K562 (cell line): ENCODE measurements at regions not wholly inside any gene's neighbourhood (a gene's known extent, or its start where the extent isn't known, plus 50 kb on each side); places are given as distances from the start of the nearest gene placed in this dataset.

Experiments
- CTCF ChIP-seq, 3 experiments: IDR thresholded peaks in 2 of 3; conservative IDR thresholded peaks in 1 of 3; 2 replicates each; pipeline ENCODE4 v1.5.1; 2011 to 2012; ENCODE audit warnings: low read length in 3 of 3, mild to moderate bottlenecking in 3 of 3, control low read depth in 2 of 3, improper control_type of control experiment in 1 of 3, inconsistent platforms in 1 of 3, low read depth in 1 of 3, mixed read lengths in 1 of 3, moderate library complexity in 1 of 3; ENCODE audit not compliant: insufficient read depth in 2 of 3
- ESRRA ChIP-seq: fragments of 450-650 bp; IDR thresholded peaks from 2 replicates; pipeline ENCODE4 v1.6.1; 2014; ENCODE audit warnings: low read depth, mild to moderate bottlenecking, moderate library complexity, borderline replicate concordance
- EWSR1 ChIP-seq: fragments of 450-650 bp; IDR thresholded peaks from 2 replicates; pipeline ENCODE4 v1.6.1; 2018; ENCODE audit warnings: borderline replicate concordance, mild to moderate bottlenecking, low read depth, moderate library complexity; ENCODE audit not compliant: partially characterized antibody
- EZH2 ChIP-seq: IDR thresholded peaks from 2 replicates; pipeline ENCODE4 v1.6.1; 2012; ENCODE audit warnings: low read depth, mild to moderate bottlenecking, inconsistent platforms, low read length, borderline replicate concordance
- RBM14 ChIP-seq: fragments of 200-400 bp; formaldehyde crosslinking; IDR thresholded peaks from 2 replicates; pipeline ENCODE4 v1.6.1; 2018; ENCODE audit warnings: low read depth, mild to moderate bottlenecking, low read length, moderate library complexity, borderline replicate concordance; ENCODE audit not compliant: insufficient read depth
- YY1 ChIP-seq, 3 experiments: IDR thresholded peaks; 2 replicates each; pipeline ENCODE4 v1.6.1; 2011; ENCODE audit warnings: low read length in 2 of 3, mild to moderate bottlenecking in 2 of 3, moderate library complexity in 2 of 3, borderline replicate concordance in 1 of 3, control low read depth in 1 of 3, low read depth in 1 of 3; ENCODE audit not compliant: insufficient read depth in 3 of 3, insufficient replicate concordance in 2 of 3, control insufficient read depth in 1 of 3, insufficient read length in 1 of 3; ENCODE audit errors: extremely low read depth in 1 of 3
- ZFX ChIP-seq: sonication (generic); formaldehyde crosslinking; IDR thresholded peaks from 2 replicates; pipeline ENCODE4 v1.8.0; 2022; ENCODE audit warnings: mild to moderate bottlenecking, missing genetic modification reagents, moderate library complexity

- TF ChIP-seq RBM14 (no peak), CTCF (IDR thresholded peaks at IDR 0.05 in 2 of 3, conservative IDR thresholded peaks at IDR 0.05 in 1 of 3; ENCODE audit: insufficient read depth in 2 of 3, low read depth in 1 of 3, low read length in 3 of 3) (no peak), EWSR1 (no peak), ESRRA (no peak), ZFX (no peak), EZH2 (no peak), YY1 (IDR thresholded peaks at IDR 0.05; ENCODE audit: borderline replicate concordance in 1 of 3, control insufficient read depth in 1 of 3, extremely low read depth in 1 of 3, insufficient read depth in 3 of 3, insufficient read length in 1 of 3, insufficient replicate concordance in 2 of 3, low read depth in 1 of 3, low read length in 2 of 3) (no peak)
Observed at GRCh38 chr1:168843401-168843800, 114.4 kb upstream of the DPT start.
